ENCODE measurements at regions not wholly inside any gene's neighbourhood (a gene's known extent, or its start where the extent isn't known, plus 50 kb on each side); places are given as distances from the start of the nearest gene placed in this dataset.

GRCh38 chrX:63920875-63921274 lies 135.9 kb upstream of the ARHGEF9 start:
- no peak for TF ChIP-seq POLR2A (IDR thresholded peaks at IDR 0.05; ENCODE audit: borderline replicate concordance, extremely low read depth, insufficient read depth, insufficient read length)
- TF ChIP-seq, protein P1, sequence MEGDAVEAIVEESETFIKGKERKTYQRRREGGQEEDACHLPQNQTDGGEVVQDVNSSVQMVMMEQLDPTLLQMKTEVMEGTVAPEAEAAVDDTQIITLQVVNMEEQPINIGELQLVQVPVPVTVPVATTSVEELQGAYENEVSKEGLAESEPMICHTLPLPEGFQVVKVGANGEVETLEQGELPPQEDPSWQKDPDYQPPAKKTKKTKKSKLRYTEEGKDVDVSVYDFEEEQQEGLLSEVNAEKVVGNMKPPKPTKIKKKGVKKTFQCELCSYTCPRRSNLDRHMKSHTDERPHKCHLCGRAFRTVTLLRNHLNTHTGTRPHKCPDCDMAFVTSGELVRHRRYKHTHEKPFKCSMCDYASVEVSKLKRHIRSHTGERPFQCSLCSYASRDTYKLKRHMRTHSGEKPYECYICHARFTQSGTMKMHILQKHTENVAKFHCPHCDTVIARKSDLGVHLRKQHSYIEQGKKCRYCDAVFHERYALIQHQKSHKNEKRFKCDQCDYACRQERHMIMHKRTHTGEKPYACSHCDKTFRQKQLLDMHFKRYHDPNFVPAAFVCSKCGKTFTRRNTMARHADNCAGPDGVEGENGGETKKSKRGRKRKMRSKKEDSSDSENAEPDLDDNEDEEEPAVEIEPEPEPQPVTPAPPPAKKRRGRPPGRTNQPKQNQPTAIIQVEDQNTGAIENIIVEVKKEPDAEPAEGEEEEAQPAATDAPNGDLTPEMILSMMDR (IDR thresholded peaks at IDR 0.05 in 2 of 3, conservative IDR thresholded peaks at IDR 0.05 in 1 of 3; ENCODE audit: borderline replicate concordance in 1 of 3, insufficient read depth in 1 of 3, low read depth in 2 of 3, low read length in 2 of 3): no peak
- no peak for TF ChIP-seq SIN3A (IDR thresholded peaks at IDR 0.05; ENCODE audit: low read depth)
- TF ChIP-seq YY1 (IDR thresholded peaks at IDR 0.05; ENCODE audit: extremely low read depth, insufficient replicate concordance, low read depth, low read length): no peak
- TF ChIP-seq EZH2phosphoT487 (IDR thresholded peaks at IDR 0.05; ENCODE audit: borderline replicate concordance): no peak
- TF ChIP-seq FOSL1 (IDR thresholded peaks at IDR 0.05; ENCODE audit: low read depth): no peak
- TF ChIP-seq, protein P2, sequence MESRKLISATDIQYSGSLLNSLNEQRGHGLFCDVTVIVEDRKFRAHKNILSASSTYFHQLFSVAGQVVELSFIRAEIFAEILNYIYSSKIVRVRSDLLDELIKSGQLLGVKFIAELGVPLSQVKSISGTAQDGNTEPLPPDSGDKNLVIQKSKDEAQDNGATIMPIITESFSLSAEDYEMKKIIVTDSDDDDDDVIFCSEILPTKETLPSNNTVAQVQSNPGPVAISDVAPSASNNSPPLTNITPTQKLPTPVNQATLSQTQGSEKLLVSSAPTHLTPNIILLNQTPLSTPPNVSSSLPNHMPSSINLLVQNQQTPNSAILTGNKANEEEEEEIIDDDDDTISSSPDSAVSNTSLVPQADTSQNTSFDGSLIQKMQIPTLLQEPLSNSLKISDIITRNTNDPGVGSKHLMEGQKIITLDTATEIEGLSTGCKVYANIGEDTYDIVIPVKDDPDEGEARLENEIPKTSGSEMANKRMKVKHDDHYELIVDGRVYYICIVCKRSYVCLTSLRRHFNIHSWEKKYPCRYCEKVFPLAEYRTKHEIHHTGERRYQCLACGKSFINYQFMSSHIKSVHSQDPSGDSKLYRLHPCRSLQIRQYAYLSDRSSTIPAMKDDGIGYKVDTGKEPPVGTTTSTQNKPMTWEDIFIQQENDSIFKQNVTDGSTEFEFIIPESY (IDR thresholded peaks at IDR 0.05; ENCODE audit: extremely low read depth, insufficient replicate concordance, low read length): no peak
- no peak for TF ChIP-seq CEBPB (IDR thresholded peaks at IDR 0.05; ENCODE audit: low read depth)
- no peak for TF ChIP-seq POLR2AphosphoS5 (IDR thresholded peaks at IDR 0.05; ENCODE audit: low read depth, low read length)
- TF ChIP-seq RAD21 (IDR thresholded peaks at IDR 0.05; ENCODE audit: low read depth): no peak
- no peak for TF ChIP-seq MAX (IDR thresholded peaks at IDR 0.05)
